ENCODE measurements at regions not wholly inside any gene's neighbourhood (a gene's known extent, or its start where the extent isn't known, plus 50 kb on each side); places are given as distances from the start of the nearest gene placed in this dataset.

GRCh38 chr15:62757535-62757934, 285.0 kb upstream of the TPM1 start:
- TF ChIP-seq REST (IDR thresholded peaks at IDR 0.05; ENCODE audit: borderline replicate concordance): no peak
- no peak for TF ChIP-seq EZH2 (IDR thresholded peaks at IDR 0.05; ENCODE audit: borderline replicate concordance, insufficient read depth, low read length, poor library complexity, severe bottlenecking)
- TF ChIP-seq MXI1 (conservative IDR thresholded peaks at IDR 0.05; ENCODE audit: poor library complexity, severe bottlenecking): no peak
- TF ChIP-seq POLR2AphosphoS5 (IDR thresholded peaks at IDR 0.05): no peak
- no peak for TF ChIP-seq EP300 (conservative IDR thresholded peaks at IDR 0.05; ENCODE audit: poor library complexity, severe bottlenecking)
- no peak for TF ChIP-seq TAF1 (IDR thresholded peaks at IDR 0.05; ENCODE audit: low read depth)
- TF ChIP-seq CTCF (IDR thresholded peaks at IDR 0.05; ENCODE audit: poor library complexity, severe bottlenecking): no peak
- TF ChIP-seq SMC3 (conservative IDR thresholded peaks at IDR 0.05; ENCODE audit: poor library complexity): no peak
- no peak for TF ChIP-seq RAD21 (conservative IDR thresholded peaks at IDR 0.05)
- no peak overlapping the region for H3K9ac ChIP-seq (ENCODE audit: low read length)
- H3K27me3 ChIP-seq (ENCODE audit: insufficient read depth, low read depth, low read length): no peaks in the 10 kb centered on the region
- no peaks in the 10 kb centered on the region for H3K9me2 ChIP-seq (ENCODE audit: insufficient read depth, low read length)
- H2AFZ ChIP-seq (ENCODE audit: low read depth, low read length): no peak overlapping the region
- no peak overlapping the region for H3K4me3 ChIP-seq (ENCODE audit: low read length)
- H3K9me3 ChIP-seq (ENCODE audit: low read length): no peaks in the 10 kb centered on the region
- H3K79me2 ChIP-seq (replicated peaks; ENCODE audit: insufficient read depth, low read length): no peaks in the 10 kb centered on the region
- no peaks in the 10 kb centered on the region for H4K20me1 ChIP-seq (ENCODE audit: insufficient read depth)
- no peaks in the 10 kb centered on the region for H3K36me3 ChIP-seq (ENCODE audit: insufficient read depth, low read length)
- H3K4me2 ChIP-seq (ENCODE audit: low read length): no peak overlapping the region
- H3F3A ChIP-seq (ENCODE audit: insufficient read depth, low read length, poor library complexity, severe bottlenecking): no peaks in the 10 kb centered on the region
- H3K27ac ChIP-seq (ENCODE audit: low read length): no peak overlapping the region

GRCh38 chr15:62758126-62758951, 284.2 kb upstream of the TPM1 start:
- Histone ChIP-seq H3K27ac (ENCODE audit: low read length) (no peak overlapping the region), H2AFZ (ENCODE audit: low read depth, low read length) (peak overlapping the region; percentile 16), H3K9me2 (ENCODE audit: insufficient read depth, low read length) (no peaks in the 10 kb centered on the region), H3K4me3 (ENCODE audit: low read length) (no peak overlapping the region), H3K36me3 (ENCODE audit: insufficient read depth, low read length) (no peaks in the 10 kb centered on the region), H3K79me2 (replicated peaks; ENCODE audit: insufficient read depth, low read length) (no peaks in the 10 kb centered on the region), H3K9ac (ENCODE audit: low read length) (no peak overlapping the region), H3K27me3 (ENCODE audit: insufficient read depth, low read depth, low read length) (no peaks in the 10 kb centered on the region), H3K9me3 (ENCODE audit: low read length) (no peaks in the 10 kb centered on the region), H3K4me2 (ENCODE audit: low read length) (no peak overlapping the region), H4K20me1 (ENCODE audit: insufficient read depth) (no peaks in the 10 kb centered on the region), H3F3A (ENCODE audit: insufficient read depth, low read length, poor library complexity, severe bottlenecking) (no peaks in the 10 kb centered on the region)
- TF ChIP-seq RAD21 (conservative IDR thresholded peaks at IDR 0.05) (no peak), EZH2 (IDR thresholded peaks at IDR 0.05; ENCODE audit: borderline replicate concordance, insufficient read depth, low read length, poor library complexity, severe bottlenecking) (no peak), MXI1 (conservative IDR thresholded peaks at IDR 0.05; ENCODE audit: poor library complexity, severe bottlenecking) (no peak), TAF1 (IDR thresholded peaks at IDR 0.05; ENCODE audit: low read depth) (no peak), POLR2AphosphoS5 (IDR thresholded peaks at IDR 0.05) (no peak), REST (IDR thresholded peaks at IDR 0.05; ENCODE audit: borderline replicate concordance) (no peak), EP300 (conservative IDR thresholded peaks at IDR 0.05; ENCODE audit: poor library complexity, severe bottlenecking) (no peak), SMC3 (conservative IDR thresholded peaks at IDR 0.05; ENCODE audit: poor library complexity) (no peak), CTCF (IDR thresholded peaks at IDR 0.05; ENCODE audit: poor library complexity, severe bottlenecking) (no peak)
